Right cardiac atrium (tissue), 5 donors: ENCODE measurements at regions not wholly inside any gene's neighbourhood (a gene's known extent, or its start where the extent isn't known, plus 50 kb on each side); places are given as distances from the start of the nearest gene placed in this dataset.
A peak's percentile ranks its signal among the peaks of the same experiment; 100 is the strongest.
"Not testable (repeated sequence)": the region's sequence is repeated elsewhere in the genome, so short reads cannot be mapped to it uniquely, and the experiment has no call there.

Experiments
- ATAC-seq, 2 donors: fragments of 200-7000 bp; cut with Tn5 transposase; one replicate each; pipeline versions ENCODE4 v1.8.0 to v1.9.1; 2020; ENCODE audit warnings: moderate library complexity in 2 of 2, mild to moderate bottlenecking in 1 of 2
- DNase-seq, 3 donors: peaks; one replicate each; pipeline ENCODE4 v3.0.0-alpha.2; 2020
- H3K27ac ChIP-seq: one replicate; pipeline ENCODE4 v1.5.1; 2013; ENCODE audit warnings: mild to moderate bottlenecking, low read length, control low read depth, moderate library complexity
- H3K27me3 ChIP-seq: one replicate; pipeline ENCODE4 v1.6.1; 2013; ENCODE audit not compliant: control insufficient read depth, insufficient read depth
- H3K4me1 ChIP-seq: one replicate; pipeline ENCODE4 v1.6.1; 2013; ENCODE audit warnings: low read length; ENCODE audit not compliant: control insufficient read depth, insufficient read depth
- H3K4me3 ChIP-seq: one replicate; pipeline ENCODE4 v1.5.1; 2013; ENCODE audit warnings: low read length, control low read depth
- H3K9me3 ChIP-seq: one replicate; pipeline ENCODE4 v1.6.1; 2013; ENCODE audit warnings: low read length; ENCODE audit not compliant: control insufficient read depth
- WGBS: extraction: QIAGEN DNeasy Blood & Tissue Kit; methylation state at CpG from one replicate; pipeline ENCODE4 v1.1.7; 2013; 5-methylcytosine and 5-hydroxymethylcytosine counted together
- intact Hi-C, 4 donors: fragments of 100-400 bp; cut with DNase I; formaldehyde crosslinking; loops; one replicate each; pipeline versions ENCODE4 v1.11.0 to v1.14.0; 2022 to 2023
- donor health status: healthy with polysubstance abuse.
- donor health status: DM: no; HTN: yes; CAD: no.
- donor health status: DM: no; HTN: no; CAD: no.
- donor health status: DM: no; HTN: yes; CAD: no; lungs with severe emphysema.
- donor health status: DM: yes; HTN: yes; CAD: no.

- WGBS: 58% methylated on average over 6 of the region's 6 CpGs
- no peaks in the 10 kb centered on the region for H3K27me3 ChIP-seq
- no peaks in the 10 kb centered on the region for H3K9me3 ChIP-seq
- ATAC-seq (peak; percentile 74 to 96), DNase-seq (peak; percentile 55 to 65 (median 64))
- H3K27ac ChIP-seq: peak overlapping the region; percentile 36
- no peaks in the 10 kb centered on the region for H3K4me1 ChIP-seq
- H3K4me3 ChIP-seq: no peak overlapping the region
- intact Hi-C loops: no loop called here
These were observed 313.0 kb downstream of the CETN3 start for GRCh38 chr5:90096415-90097081.

DNA sequence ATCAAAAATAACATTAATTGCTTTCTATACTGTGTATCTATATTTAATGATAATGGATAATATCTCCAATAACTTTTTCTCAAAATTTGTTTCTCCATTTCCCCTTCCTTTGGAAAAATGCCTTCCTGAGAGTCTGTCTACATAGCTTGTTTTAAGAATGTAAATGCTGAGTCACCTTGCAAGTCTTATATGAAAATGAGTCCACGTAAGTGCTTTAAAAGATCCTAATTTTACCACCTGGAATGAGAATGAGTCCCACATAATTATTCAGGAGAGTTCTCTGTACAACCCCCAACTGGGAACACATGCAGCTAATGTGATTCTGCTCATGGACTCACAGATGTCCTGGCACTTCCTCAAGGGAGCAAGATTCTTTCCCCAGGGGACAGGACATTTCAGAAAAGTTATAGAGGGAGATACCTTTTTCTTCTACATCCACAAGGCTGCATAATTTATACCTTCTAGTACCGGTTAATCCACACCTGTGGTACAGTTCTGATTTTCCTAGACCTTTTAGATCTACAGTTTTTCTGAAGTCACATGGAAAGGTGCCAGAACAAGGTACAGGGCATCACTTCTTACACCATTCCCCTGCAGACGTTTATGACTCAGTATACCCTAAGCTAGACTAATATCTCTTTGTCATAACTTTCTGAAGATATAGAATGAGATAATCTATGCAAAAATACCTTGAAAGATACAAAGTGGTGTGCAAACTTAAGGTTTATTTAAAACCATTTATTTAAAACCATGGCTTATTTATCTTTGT, 314.1 kb downstream of the CETN3 start:
- intact Hi-C loops: no loop called here
- 84% methylated on average over 3 of the region's 3 CpGs for WGBS
- Histone ChIP-seq H3K27me3 (no peaks in the 10 kb centered on the region), H3K27ac (no peak overlapping the region), H3K4me1 (no peaks in the 10 kb centered on the region), H3K9me3 (no peaks in the 10 kb centered on the region), H3K4me3 (no peak overlapping the region)
- DNase-seq: no peak
- no peak for ATAC-seq

DNA sequence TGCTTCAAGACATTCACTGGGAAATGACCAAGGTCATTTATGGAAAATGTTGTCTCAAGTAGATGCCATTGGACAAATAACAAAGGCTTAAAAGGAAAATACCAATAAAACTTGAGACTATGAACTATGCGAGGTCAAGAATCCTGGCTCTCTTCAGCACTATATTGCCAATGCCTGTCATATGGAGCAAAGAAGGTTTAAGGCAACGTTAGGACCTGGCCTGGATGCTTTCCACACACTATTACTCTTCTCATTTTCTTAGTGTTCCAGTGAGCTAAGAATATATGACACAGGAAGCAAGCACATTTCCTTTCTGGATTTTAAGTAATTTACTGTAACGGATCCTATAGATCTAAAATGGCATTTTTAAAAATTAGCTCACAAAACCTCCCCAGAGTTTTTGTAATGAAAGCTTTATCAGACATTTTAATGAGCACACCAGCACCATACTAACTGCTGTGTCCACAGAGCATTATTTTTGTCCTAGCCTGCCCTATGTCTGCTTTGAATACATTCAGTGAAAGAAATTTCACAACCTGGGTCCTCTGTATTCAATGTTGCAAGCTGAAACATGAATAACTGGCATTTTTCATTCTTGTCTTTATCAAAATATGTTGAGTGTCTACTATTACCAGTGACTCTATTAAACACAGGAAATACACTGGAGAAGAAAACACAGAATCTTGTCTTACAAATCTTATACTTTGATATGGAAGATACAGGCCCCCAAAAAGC, 315.6 kb downstream of the CETN3 start:
- DNase-seq (no peak), ATAC-seq (no peak)
- Histone ChIP-seq H3K9me3 (no peaks in the 10 kb centered on the region), H3K4me1 (no peaks in the 10 kb centered on the region), H3K4me3 (no peak overlapping the region), H3K27me3 (no peaks in the 10 kb centered on the region), H3K27ac (no peak overlapping the region)
- WGBS: 27% methylated on average over 3 of the region's 3 CpGs
- intact Hi-C loops: no loop called here

DNA sequence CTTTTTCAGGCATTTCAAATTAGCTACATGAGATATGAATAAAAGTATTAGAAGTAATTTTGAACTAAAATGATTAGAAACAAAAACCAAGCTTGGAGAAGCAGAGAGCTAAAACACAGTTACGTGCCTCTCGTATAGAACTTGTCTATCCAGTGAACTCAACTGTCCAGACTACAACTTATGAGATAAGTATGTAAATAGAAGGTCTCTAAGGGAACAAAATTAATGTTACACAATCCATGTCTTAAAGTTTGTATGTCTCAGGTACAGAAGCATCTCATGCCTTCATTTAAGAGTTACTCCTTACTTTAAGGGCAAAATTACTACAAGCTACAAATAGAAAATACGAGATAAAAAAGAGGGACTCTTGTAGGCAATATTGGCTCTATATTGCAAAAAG, 316.8 kb downstream of the CETN3 start:
- H3K9me3 ChIP-seq: no peaks in the 10 kb centered on the region
- intact Hi-C loops: no loop called here
- no peaks in the 10 kb centered on the region for H3K4me1 ChIP-seq
- WGBS: 67% methylated on average over 3 of the region's 3 CpGs
- H3K27me3 ChIP-seq: no peaks in the 10 kb centered on the region
- DNase-seq: no peak
- no peak overlapping the region for H3K27ac ChIP-seq
- no peak overlapping the region for H3K4me3 ChIP-seq
- no peak for ATAC-seq

GRCh38 chr5:90084342-90084741, 325.2 kb downstream of the CETN3 start:
- WGBS: 97% methylated on average over 3 of the region's 3 CpGs
- ATAC-seq (no peak), DNase-seq (no peak)
- no peak overlapping the region for H3K27ac ChIP-seq
- no peaks in the 10 kb centered on the region for H3K9me3 ChIP-seq
- no peaks in the 10 kb centered on the region for H3K27me3 ChIP-seq
- no peak overlapping the region for H3K4me3 ChIP-seq
- intact Hi-C loops: no loop called here
- no peaks in the 10 kb centered on the region for H3K4me1 ChIP-seq

- H3K27me3 ChIP-seq, DNase-seq, H3K4me3 ChIP-seq, H3K4me1 ChIP-seq, H3K9me3 ChIP-seq, intact Hi-C loops, ATAC-seq, H3K27ac ChIP-seq: not testable (repeated sequence)
- WGBS: 94% methylated on average over 22 of the region's 22 CpGs
These were observed 336.5 kb downstream of the CETN3 start for GRCh38 chr5:90073026-90073570.

DNA sequence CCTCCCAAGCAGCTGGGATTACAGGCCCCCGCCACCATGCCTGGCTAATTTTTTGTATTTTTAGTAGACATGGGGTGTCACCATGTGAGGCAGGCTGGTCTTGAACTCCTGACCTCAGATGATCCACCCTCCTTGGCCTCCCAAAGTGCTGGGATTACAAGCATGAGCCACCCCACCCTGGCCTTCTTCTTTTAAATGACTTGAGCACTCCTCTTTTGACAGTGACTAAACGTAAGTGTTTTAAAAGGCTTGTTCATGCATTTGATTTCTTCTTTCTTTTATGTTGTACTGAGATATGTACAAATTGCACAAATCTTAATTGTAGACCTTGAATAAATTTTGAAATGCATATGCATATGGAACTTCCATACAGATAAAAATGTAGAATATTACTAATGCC, 337.9 kb downstream of the CETN3 start:
- DNase-seq (no peak), ATAC-seq (no peak)
- Histone ChIP-seq H3K27ac (no peak overlapping the region), H3K27me3 (no peaks in the 10 kb centered on the region), H3K4me3 (no peak overlapping the region), H3K4me1 (no peaks in the 10 kb centered on the region), H3K9me3 (no peaks in the 10 kb centered on the region)
- WGBS: 93% methylated on average over 2 of the region's 2 CpGs
- intact Hi-C loops: no loop called here

DNA sequence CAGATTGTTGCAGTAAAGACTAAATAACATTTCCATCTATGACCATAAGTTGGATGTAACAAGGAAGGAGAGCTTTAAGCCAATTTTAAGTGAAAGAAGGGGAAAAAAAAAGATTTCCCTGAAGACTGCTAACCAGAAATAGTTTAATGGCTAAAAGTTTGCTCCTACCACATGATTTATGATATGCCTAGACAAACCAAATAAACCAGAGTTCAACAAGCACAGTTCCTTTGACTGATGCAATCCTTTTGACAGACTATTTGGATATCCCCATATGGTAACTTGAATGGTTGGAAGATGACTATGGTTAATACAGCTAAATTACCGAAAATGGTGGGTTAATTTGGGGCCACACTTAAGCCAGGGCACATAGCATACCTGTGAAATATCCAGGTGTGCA, 338.5 kb downstream of the CETN3 start:
- Histone ChIP-seq H3K4me1 (no peaks in the 10 kb centered on the region), H3K27ac (no peak overlapping the region), H3K27me3 (no peaks in the 10 kb centered on the region), H3K4me3 (no peak overlapping the region), H3K9me3 (no peaks in the 10 kb centered on the region)
- intact Hi-C loops: no loop called here
- no peak for DNase-seq
- WGBS: 45% methylated on average over 1 of the region's 1 CpG
- no peak for ATAC-seq

DNA sequence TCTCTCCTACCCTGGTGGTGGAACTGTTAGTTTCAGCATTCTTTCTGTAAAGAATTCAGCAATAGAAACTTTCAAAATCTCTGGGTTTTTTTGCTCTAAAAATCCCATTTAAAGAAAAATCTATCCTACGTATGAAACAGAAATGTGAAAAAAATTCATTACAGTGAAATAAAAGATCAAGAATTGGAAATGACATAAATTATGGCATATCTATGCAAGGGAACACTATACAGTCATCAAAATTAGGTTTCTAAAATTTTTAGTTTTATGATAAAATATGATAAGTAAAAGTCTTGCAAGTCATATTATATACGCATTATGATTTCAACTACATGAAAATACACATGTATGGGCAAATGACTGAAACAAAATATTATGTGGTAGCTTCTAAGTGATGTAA, 342.6 kb downstream of the CETN3 start:
- intact Hi-C loops: no loop called here
- no peaks in the 10 kb centered on the region for H3K4me1 ChIP-seq
- H3K4me3 ChIP-seq: no peak overlapping the region
- no peaks in the 10 kb centered on the region for H3K9me3 ChIP-seq
- no peaks in the 10 kb centered on the region for H3K27me3 ChIP-seq
- ATAC-seq: no peak
- WGBS: 98% methylated on average over 2 of the region's 2 CpGs
- H3K27ac ChIP-seq: no peak overlapping the region
- DNase-seq: no peak

GRCh38 chr5:90056911-90057705, 352.4 kb downstream of the CETN3 start:
- intact Hi-C loops: no loop called here
- H3K27me3 ChIP-seq: no peaks in the 10 kb centered on the region
- WGBS: 43% methylated on average over 15 of the region's 15 CpGs
- H3K9me3 ChIP-seq: no peaks in the 10 kb centered on the region
- no peaks in the 10 kb centered on the region for H3K4me1 ChIP-seq
- DNase-seq (peak in 1 of 3 donors; percentile 33), ATAC-seq (peak in 1 of 2 donors; percentile 56)
- H3K27ac ChIP-seq: no peak overlapping the region
- no peak overlapping the region for H3K4me3 ChIP-seq
